K562 (cell line): ENCODE measurements at regions not wholly inside any gene's neighbourhood (a gene's known extent, or its start where the extent isn't known, plus 50 kb on each side); places are given as distances from the start of the nearest gene placed in this dataset.

ENCODE experiments used
- CBX5 ChIP-seq: IDR thresholded peaks from 2 replicates; pipeline ENCODE4 v1.6.1; 2014; ENCODE audit warnings: low read depth, borderline replicate concordance
- CHCHD3 ChIP-seq: fragments of 250-450 bp; sonication (Bioruptor Pico); IDR thresholded peaks from 2 replicates; pipeline ENCODE4 v2.1.2; 2022; ENCODE audit warnings: mild to moderate bottlenecking
- FOXO4 ChIP-seq: fragments of 450-650 bp; formaldehyde crosslinking; IDR thresholded peaks from 2 replicates; pipeline ENCODE4 v1.4.0; 2020; ENCODE audit warnings: mild to moderate bottlenecking, moderate library complexity
- NFIX ChIP-seq: fragments of 250-450 bp; sonication (Bioruptor Pico); IDR thresholded peaks from 2 replicates; pipeline ENCODE4 v1.4.0; 2020; ENCODE audit warnings: low read depth, mild to moderate bottlenecking, moderate library complexity
- TSHZ1 ChIP-seq: fragments of 250-450 bp; sonication (Bioruptor Pico); IDR thresholded peaks from 2 replicates; pipeline ENCODE4 v1.4.0; 2020; ENCODE audit warnings: mild to moderate bottlenecking, moderate library complexity
- ZNF212 ChIP-seq: fragments of 450-650 bp; formaldehyde crosslinking; IDR thresholded peaks from 2 replicates; pipeline ENCODE4 v1.4.0; 2020; ENCODE audit warnings: mild to moderate bottlenecking
- ZNF253 ChIP-seq: fragments of 250-450 bp; sonication (Bioruptor Pico); conservative IDR thresholded peaks from 2 replicates; pipeline ENCODE4 v1.6.1; 2021; ENCODE audit warnings: mild to moderate bottlenecking
- ZNF444 ChIP-seq: fragments of 250-450 bp; sonication (Bioruptor Pico); IDR thresholded peaks from 2 replicates; pipeline ENCODE4 v1.4.0; 2020; ENCODE audit warnings: mild to moderate bottlenecking, moderate library complexity
- ZNF699 ChIP-seq: fragments of 250-450 bp; sonication (Bioruptor Pico); IDR thresholded peaks from 2 replicates; pipeline ENCODE4 v1.8.0; 2021; ENCODE audit warnings: mild to moderate bottlenecking, moderate library complexity; ENCODE audit not compliant: insufficient replicate concordance
- TF ChIP-seq, protein P1 (sequence below): fragments of 250-450 bp; sonication (Bioruptor Pico); IDR thresholded peaks from 2 replicates; pipeline ENCODE4 v1.5.0; 2021; ENCODE audit warnings: mild to moderate bottlenecking, moderate library complexity
- TF ChIP-seq, protein P2 (sequence below): sonication (generic); IDR thresholded peaks from 2 replicates; pipeline ENCODE4 v1.6.1; 2016

DNA sequence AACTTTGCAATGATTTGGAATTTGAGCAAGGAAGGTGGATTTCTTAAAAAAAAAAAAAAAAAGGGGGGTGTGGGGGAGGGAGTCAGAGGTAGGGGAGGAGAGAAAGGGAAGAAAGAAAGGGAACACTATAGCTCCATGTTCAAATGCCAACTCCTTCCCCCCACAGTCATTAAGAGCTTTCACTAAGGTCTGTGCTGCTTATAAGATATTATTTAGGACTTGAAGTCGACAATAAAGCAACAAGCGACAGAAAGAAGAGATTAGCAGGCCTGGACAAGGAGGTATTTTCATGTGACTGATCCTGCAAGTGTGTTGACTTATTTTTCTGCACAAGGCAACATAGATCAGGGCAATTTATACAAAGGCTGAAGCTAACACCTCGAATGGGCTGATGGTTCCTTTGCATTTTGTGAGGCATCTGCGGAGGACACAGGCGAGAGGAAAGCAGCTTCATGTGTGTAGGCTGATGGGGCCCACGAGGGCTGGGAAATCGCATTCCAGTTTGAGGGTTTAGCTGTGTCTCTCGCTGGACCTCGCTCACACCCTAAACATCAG is 382.0 kb downstream of the SOX11 start (continued):
- TF ChIP-seq, protein P1, sequence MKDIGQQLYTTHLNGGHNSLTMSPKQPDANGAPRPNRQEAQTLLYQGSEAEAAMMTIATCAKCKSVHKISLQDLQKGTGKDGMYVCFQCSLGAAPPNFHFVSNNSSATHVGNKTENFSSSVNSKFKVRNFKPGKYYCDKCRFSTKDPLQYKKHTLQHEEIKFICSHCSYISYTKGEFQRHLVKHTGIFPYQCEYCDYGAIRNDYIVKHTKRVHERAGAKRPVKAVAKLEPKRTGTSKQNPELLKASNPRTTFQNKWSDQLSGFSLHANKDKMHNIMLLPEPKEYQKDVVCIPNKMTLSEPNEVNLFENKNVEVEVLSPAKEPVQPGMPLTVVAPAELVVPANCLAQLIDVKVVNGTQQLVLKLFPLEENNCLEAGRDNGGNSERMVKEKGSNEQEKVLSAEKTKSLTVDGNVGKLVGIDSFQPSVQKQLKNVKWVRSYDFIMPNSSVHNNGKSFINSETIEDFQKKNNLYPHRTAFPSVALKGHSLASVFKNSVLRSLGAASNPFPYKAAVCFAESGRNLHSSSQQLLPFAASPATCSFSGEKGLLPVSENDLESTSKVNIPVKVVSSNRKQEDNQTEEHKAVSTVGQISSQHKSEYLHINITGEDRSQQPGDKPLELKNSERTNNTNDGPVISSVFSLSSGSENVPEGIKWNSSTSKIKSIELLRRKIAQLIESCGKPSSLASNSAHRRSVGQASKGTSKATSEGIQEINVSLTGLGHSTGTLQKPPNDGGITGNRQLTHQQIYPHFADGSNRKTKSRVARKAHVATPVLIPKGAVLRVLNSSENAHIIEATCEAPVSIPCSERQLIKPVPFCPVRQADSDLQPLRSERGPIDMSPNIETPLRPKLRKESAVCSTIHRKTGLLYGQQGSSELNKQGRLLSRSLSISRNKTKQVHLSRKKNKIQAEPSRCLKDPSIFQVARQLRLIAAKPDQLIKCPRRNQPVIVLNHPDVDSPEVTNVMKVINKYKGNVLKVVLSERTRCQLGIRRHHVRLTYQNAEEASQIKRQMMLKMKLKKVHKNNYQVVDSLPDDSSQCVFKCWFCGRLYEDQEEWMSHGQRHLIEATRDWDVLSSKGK (CRISPR knock-in tag) = no peak
- no peak for TF ChIP-seq ZNF444 (CRISPR knock-in tag)
- no peak for TF ChIP-seq CHCHD3 (CRISPR knock-in tag)
- TF ChIP-seq ZNF253 (CRISPR knock-in tag) = no peak
- TF ChIP-seq ZNF699 (CRISPR knock-in tag) = no peak
- TF ChIP-seq CBX5 = no peak
- TF ChIP-seq NFIX (CRISPR knock-in tag) = no peak
- TF ChIP-seq TSHZ1 = no peak
- no peak for TF ChIP-seq FOXO4
- TF ChIP-seq ZNF212 (CRISPR knock-in tag) = no peak
- TF ChIP-seq, protein P2, sequence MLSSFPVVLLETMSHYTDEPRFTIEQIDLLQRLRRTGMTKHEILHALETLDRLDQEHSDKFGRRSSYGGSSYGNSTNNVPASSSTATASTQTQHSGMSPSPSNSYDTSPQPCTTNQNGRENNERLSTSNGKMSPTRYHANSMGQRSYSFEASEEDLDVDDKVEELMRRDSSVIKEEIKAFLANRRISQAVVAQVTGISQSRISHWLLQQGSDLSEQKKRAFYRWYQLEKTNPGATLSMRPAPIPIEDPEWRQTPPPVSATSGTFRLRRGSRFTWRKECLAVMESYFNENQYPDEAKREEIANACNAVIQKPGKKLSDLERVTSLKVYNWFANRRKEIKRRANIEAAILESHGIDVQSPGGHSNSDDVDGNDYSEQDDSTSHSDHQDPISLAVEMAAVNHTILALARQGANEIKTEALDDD = no peak
